GM18870 (cell line): ENCODE measurements at regions not wholly inside any gene's neighbourhood (a gene's known extent, or its start where the extent isn't known, plus 50 kb on each side); places are given as distances from the start of the nearest gene placed in this dataset.
"Not testable (repeated sequence)": the region's sequence is repeated elsewhere in the genome, so short reads cannot be mapped to it uniquely, and the experiment has no call there.

Experiments used
- ATAC-seq: cut with Tn5 transposase; IDR thresholded peaks from one replicate; pipeline ENCODE4 v1.9.1; 2021; ENCODE audit warnings: moderate library complexity; ENCODE audit not compliant: unreplicated experiment

DNA sequence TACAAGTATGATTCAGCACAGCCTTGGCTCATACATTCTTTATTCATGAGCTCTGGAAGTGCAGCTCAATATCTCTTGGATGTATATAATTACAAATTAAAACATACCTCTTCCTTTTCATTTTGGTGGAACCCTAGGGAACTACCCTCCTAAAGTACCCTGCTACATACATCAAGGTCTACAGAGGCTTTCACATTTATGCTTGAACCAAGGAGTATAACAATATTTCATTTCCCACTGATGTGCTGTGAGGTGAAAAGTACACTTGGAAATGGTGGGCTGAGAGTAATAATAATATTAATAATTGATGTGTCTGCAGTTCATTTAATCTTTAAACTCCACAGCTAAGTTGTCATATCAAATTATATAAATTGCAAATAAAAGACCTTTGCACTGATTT, 142.2 kb upstream of the LRRC3B start:
- no peak for ATAC-seq

GRCh38 chr3:26484140-26484539, 138.4 kb upstream of the LRRC3B start:
- no peak for ATAC-seq

DNA sequence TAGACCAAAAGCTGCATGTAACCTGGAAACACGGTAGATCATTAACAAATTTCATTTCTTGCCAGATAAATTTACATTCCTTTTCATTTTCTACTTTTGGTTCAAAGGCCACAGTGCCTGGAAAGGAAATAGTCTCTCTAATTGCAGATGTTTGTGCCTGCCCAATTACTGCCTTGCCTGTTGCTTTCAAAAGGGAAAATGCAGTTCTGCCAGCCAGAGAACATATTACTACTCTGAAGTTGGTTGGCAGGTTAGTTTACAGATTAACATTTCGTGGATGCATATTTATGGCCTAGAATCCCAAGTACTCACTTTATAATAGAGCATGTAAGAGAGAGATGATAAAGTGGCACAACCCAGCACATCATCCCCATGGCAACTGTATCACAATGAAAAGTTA, 124.3 kb upstream of the LRRC3B start:
- no peak for ATAC-seq

DNA sequence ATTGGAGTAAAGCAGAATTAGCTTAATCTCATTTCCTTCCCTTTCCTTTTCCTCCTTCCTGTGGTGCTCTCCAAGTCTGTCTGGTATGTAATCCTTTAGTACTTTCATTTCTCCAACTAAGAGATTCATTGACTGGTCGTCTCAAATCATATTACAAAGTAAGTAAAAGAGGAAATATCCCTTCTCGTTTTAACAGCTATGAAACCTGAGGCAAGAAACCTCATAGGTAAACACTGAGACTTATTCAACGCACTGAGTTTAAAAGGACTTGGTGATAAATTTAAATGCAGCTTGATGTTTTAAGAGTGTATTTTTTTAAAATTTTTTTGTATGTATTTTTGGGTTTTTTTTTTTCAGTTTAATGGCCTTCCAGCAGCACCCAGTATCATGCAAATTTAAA, 117.2 kb upstream of the LRRC3B start:
- ATAC-seq = no peak

- ATAC-seq = not testable (repeated sequence)
Measured at GRCh38 chr3:26514445-26515029, 108.0 kb upstream of the LRRC3B start.

GRCh38 chr3:26515351-26515750, 107.2 kb upstream of the LRRC3B start:
- no peak for ATAC-seq

DNA sequence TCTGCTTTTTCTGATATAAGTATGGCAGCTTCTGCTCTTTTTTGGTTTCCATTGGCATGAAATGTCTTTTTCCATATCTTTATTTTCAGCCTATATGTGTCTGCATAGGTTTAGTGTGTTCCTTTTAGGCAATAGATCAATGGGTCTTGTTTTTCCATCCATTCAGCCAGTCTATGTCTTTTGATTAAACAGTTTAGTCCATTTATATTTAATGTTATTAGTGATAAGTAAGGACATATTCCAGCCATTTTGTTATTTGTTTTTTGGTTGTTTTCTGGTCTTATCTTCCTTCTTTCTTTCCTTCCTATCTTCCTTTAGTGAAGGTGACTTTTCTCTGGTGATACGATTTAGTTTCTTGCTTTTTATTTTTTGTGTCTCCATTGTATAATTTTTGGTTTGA, 101.3 kb upstream of the LRRC3B start:
- no peak for ATAC-seq

DNA sequence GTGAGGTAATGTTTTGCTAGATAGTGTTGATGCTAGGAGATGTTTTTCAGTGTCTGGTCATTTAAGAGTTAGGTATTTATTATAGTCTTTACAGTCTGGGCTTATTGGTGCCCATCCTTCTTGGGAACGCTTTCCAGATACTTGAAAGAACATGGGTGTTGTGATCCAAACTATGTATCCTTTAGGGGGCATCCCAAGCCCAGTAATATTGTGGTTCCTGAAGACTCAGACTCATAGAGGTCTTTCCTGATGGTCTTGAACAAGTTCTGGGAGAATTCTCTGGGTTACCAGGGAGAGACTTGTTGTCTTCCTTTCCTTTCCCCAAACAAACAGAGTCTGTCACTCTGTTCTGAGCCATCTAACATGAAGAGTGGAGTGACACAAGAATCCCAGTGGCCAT, 99.7 kb upstream of the LRRC3B start:
- no peak for ATAC-seq

DNA sequence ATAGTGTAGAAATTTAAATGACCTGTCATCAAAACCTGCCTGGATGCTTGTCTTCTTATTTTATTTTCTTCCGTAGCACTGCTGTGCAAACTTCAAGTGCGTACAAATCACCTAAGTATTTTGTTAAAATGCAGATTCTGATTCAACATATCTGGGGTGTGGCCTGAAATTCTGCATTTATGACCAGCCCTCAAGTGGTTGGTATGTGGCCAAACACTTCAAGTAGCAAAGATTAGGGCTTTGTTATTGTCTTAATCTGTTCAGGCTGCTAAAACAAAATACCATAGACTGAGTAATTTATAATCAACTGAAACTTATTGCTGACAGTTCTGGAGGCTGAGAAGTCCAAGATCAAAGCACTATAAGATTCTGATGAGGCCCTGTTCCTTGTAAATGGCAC, 97.6 kb upstream of the LRRC3B start:
- ATAC-seq = no peak

GRCh38 chr3:26535151-26535550, 87.4 kb upstream of the LRRC3B start:
- ATAC-seq = no peak

DNA sequence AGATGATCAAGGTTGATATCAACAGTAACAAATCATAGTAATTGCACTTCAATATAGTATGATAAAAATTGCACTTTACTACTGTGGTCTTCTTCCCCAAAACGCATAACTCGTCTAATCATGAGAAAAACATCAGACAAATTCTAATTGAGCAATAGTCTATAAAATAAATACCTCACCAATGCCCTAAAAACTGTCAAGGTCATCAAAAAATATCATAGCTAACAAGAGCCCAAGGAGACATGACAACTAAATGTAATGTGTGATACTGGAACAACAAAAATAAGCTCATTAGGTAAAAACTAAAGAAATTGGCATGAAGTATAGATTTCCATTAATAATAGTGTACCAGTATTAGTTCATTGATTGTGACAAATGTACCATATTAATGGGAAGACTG, 85.6 kb upstream of the LRRC3B start:
- ATAC-seq = no peak

GRCh38 chr3:26550413-26550812, 72.2 kb upstream of the LRRC3B start:
- no peak for ATAC-seq

DNA sequence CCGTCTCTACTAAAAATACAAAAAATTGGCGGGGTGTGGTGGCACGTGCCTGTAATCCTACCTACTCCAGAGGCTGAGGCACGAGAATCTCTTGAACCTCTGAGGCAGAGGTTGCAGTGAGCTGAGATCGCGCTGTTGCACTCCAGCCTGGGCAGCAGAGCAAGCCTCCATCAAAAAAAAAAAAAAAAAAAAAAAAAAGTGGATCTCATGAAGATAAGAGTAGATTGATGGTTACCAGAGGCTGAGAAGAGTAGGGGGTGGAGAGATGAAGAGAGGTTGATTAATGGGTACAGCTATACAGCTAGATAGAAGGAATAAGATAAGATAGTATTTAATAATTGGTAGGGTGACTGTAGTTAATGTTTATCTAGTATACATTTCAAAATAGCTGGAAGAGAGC, 65.9 kb upstream of the LRRC3B start:
- ATAC-seq = no peak

GRCh38 chr3:26558257-26558656, 64.3 kb upstream of the LRRC3B start:
- no peak for ATAC-seq

GRCh38 chr3:26559227-26559626, 63.3 kb upstream of the LRRC3B start:
- no peak for ATAC-seq

- ATAC-seq = no peak
Measured at GRCh38 chr3:26560081-26560480, 62.5 kb upstream of the LRRC3B start.

- ATAC-seq = no peak
Measured at GRCh38 chr3:26562021-26562768, 60.4 kb upstream of the LRRC3B start.
